ENCODE measurements at regions not wholly inside any gene's neighbourhood (a gene's known extent, or its start where the extent isn't known, plus 50 kb on each side); places are given as distances from the start of the nearest gene placed in this dataset.

- DNase-seq (ENCODE audit: missing footprints), result no peak
- intact Hi-C loops (cut with DNase I), result no loop called here
- no peak for ATAC-seq
Measured at GRCh38 chr10:124226271-124227054, 133.1 kb upstream of the CHST15 start.

GRCh38 chr10:124225467-124226270, 132.3 kb upstream of the CHST15 start:
- intact Hi-C loops (cut with DNase I), result no loop called here
- ATAC-seq (no peak), DNase-seq (ENCODE audit: missing footprints) (no peak)

- no peak for DNase-seq (ENCODE audit: missing footprints)
- ATAC-seq, result no peak
- intact Hi-C loops (cut with DNase I), result no loop called here
Measured at GRCh38 chr10:124225029-124225466, 131.7 kb upstream of the CHST15 start.

GRCh38 chr10:124224331-124225028, 131.1 kb upstream of the CHST15 start:
- intact Hi-C loops (cut with DNase I), result no loop called here
- ATAC-seq (no peak), DNase-seq (ENCODE audit: missing footprints) (no peak)

- intact Hi-C loops (cut with DNase I), result no loop called here
- ATAC-seq, result no peak
- DNase-seq (ENCODE audit: missing footprints), result no peak
Measured at GRCh38 chr10:124223711-124224085, 130.3 kb upstream of the CHST15 start.

- intact Hi-C loops (cut with DNase I), result no loop called here
- ATAC-seq (no peak), DNase-seq (ENCODE audit: missing footprints) (no peak)
Measured at GRCh38 chr10:124222988-124223710, 129.8 kb upstream of the CHST15 start.

GRCh38 chr10:124222318-124222987, 129.1 kb upstream of the CHST15 start:
- intact Hi-C loops (cut with DNase I), result no loop called here
- ATAC-seq (no peak), DNase-seq (ENCODE audit: missing footprints) (no peak)

- no peak for ATAC-seq
- DNase-seq (ENCODE audit: missing footprints), result no peak
- intact Hi-C loops (cut with DNase I), result no loop called here
Measured at GRCh38 chr10:124221356-124222317, 128.2 kb upstream of the CHST15 start.

- DNase-seq (ENCODE audit: missing footprints) (no peak), ATAC-seq (no peak)
- intact Hi-C loops (cut with DNase I), result no loop called here
Measured at GRCh38 chr10:124220971-124221355, 127.6 kb upstream of the CHST15 start.

GRCh38 chr10:124220547-124220946, 127.1 kb upstream of the CHST15 start:
- ATAC-seq, result no peak
- intact Hi-C loops (cut with DNase I), result no loop called here
- no peak for DNase-seq (ENCODE audit: missing footprints)

- intact Hi-C loops (cut with DNase I), result no loop called here
- ATAC-seq (no peak), DNase-seq (ENCODE audit: missing footprints) (no peak)
Measured at GRCh38 chr10:124219655-124220054, 126.3 kb upstream of the CHST15 start.

- intact Hi-C loops (cut with DNase I), result no loop called here
- ATAC-seq (no peak), DNase-seq (ENCODE audit: missing footprints) (no peak)
Measured at GRCh38 chr10:124219062-124219461, 125.7 kb upstream of the CHST15 start.

- intact Hi-C loops (cut with DNase I), result no loop called here
- ATAC-seq (no peak), DNase-seq (ENCODE audit: missing footprints) (no peak)
Measured at GRCh38 chr10:124217906-124218804, 124.8 kb upstream of the CHST15 start.

- DNase-seq (ENCODE audit: missing footprints) (no peak), ATAC-seq (no peak)
- intact Hi-C loops (cut with DNase I), result no loop called here
Measured at GRCh38 chr10:124217031-124217430, 123.6 kb upstream of the CHST15 start.

- no peak for DNase-seq (ENCODE audit: missing footprints)
- intact Hi-C loops (cut with DNase I), result no loop called here
- ATAC-seq, result no peak
Measured at GRCh38 chr10:124214610-124215375, 121.4 kb upstream of the CHST15 start.
